Heart left ventricle (tissue), 16 donors: ENCODE measurements at regions not wholly inside any gene's neighbourhood (a gene's known extent, or its start where the extent isn't known, plus 50 kb on each side); places are given as distances from the start of the nearest gene placed in this dataset.

Experiments
- ATAC-seq, 4 donors: fragments of 200-7000 bp; cut with Tn5 transposase; one replicate each; pipeline ENCODE4 v1.9.1; 2020 to 2022; ENCODE audit warnings: moderate library complexity in 4 of 4, mild to moderate bottlenecking in 3 of 4, moderate number of reproducible peaks in 1 of 4
- DNase-seq, 5 donors: peaks; one replicate each; pipeline ENCODE4 v3.0.0-alpha.2; 2020
- H3K27ac ChIP-seq, 12 donors: fragments of 200-600 bp; sonication (generic) in 4 of 12; one replicate each; pipeline versions ENCODE4 v1.5.0 to v1.8.0; 2016 to 2022; ENCODE audit warnings: mild to moderate bottlenecking in 2 of 12
- H3K27me3 ChIP-seq, 9 donors: fragments of 200-600 bp; sonication (generic) in 2 of 9; one replicate each; pipeline versions ENCODE4 v1.5.1 to v1.8.0; 2016 to 2022; ENCODE audit warnings: mild to moderate bottlenecking in 3 of 9
- H3K36me3 ChIP-seq, 9 donors: fragments of 200-600 bp; sonication (generic) in 2 of 9; one replicate each; pipeline versions ENCODE4 v1.5.0 to v1.8.0; 2018 to 2022; ENCODE audit warnings: mild to moderate bottlenecking in 2 of 9
- H3K4me1 ChIP-seq, 12 donors: fragments of 200-600 bp; sonication (generic) in 4 of 12; one replicate each; pipeline versions ENCODE4 v1.5.0 to v1.8.0; 2016 to 2022; ENCODE audit warnings: mild to moderate bottlenecking in 3 of 12
- H3K4me3 ChIP-seq, 12 donors: fragments of 200-600 bp; sonication (generic) in 4 of 12; one replicate each; pipeline versions ENCODE4 v1.5.0 to v1.8.0; 2017 to 2022; ENCODE audit warnings: mild to moderate bottlenecking in 9 of 12, moderate library complexity in 4 of 12
- H3K9me3 ChIP-seq, 12 donors: fragments of 200-600 bp; sonication (generic) in 4 of 12; one replicate each; pipeline versions ENCODE4 v1.5.0 to v1.8.0; 2016 to 2022; ENCODE audit warnings: mild to moderate bottlenecking in 1 of 12
- CTCF ChIP-seq, 12 donors: fragments of 200-600 bp; sonication (generic) in 4 of 12; IDR thresholded peaks; one replicate each; pipeline versions ENCODE4 v1.5.0 to v1.8.0; 2018 to 2022; ENCODE audit warnings: antibody characterized with exemption in 12 of 12, mild to moderate bottlenecking in 5 of 12
- POLR2A ChIP-seq, 2 donors: fragments of 450-650 bp; IDR thresholded peaks; one replicate each; pipeline ENCODE4 v1.6.1; 2017; ENCODE audit warnings: antibody characterized with exemption in 2 of 2, mild to moderate bottlenecking in 2 of 2, moderate library complexity in 2 of 2
- WGBS, 4 donors: extraction: QIAGEN DNeasy Blood & Tissue Kit in 2 of 4; methylation state at CpG; one replicate each; pipeline versions ENCODE4 v1.1.5 to v1.1.7; 2013 to 2018; 5-methylcytosine and 5-hydroxymethylcytosine counted together
- intact Hi-C, 10 donors: fragments of 100-400 bp; cut with DNase I; formaldehyde crosslinking; loops; one replicate each; pipeline versions ENCODE4 v1.11.1 to v1.14.2; 2022
- donor health status: ischemic (EF 13 %, LVEDD 7.1; RV severe dilation, severe dysfunction).
- donor health status: healthy with polysubstance abuse.
- donor health status: DM: no; HTN: yes; CAD: no.
- donor health status: DM: no; HTN: no; CAD: no.
- donor health status: ischemic (EF 25% LVEDD 6.9; RV normal size, moderate dysfunction).
- donor health status: ischemic (EF 25% LVEDD 5.7; RV mildly dilated, moderate dysfunction).
- donor health status: healthy.
- donor health status: DM: yes; HTN: yes; CAD: no.
- donor health status: ischemic (EF 35%, LVEDD 5.7; RV mildly dilated, moderate dysfunction).
- donor health status: nonischemic (EF 11% LVEDD 7.7; RV severe dilation, severe dysfunction).
- donor health status: DM: yes; HTN: yes; CAD: no.
- donor health status: PGD.
- donor health status: ischemic (EF 29% LVEDD 5.4; RV normal size, mild dysfunction).
- donor health status: nonischemic (EF 23%, LVEDD 6.1; RV moderate dilation, normal function).

DNA sequence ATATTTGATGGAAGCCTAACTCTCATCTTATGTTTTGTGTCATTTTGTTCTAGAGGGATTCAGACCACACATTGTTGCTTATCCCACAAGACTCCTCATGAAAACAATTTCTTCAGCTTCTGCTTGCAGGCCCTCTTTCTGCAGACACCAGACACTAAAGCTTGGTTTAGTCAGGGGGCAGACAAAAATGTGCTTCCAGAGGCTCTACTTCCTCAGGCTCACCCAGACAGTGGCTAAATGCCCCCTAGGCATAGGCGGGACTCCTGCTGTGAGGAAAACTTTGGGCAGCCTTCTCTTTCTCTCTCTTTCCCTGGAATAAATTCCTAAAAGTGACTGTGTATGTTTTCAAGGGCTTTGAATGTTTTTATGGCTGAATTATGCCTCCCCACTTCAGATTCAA lies 435.4 kb upstream of the ATP11B start:
- H3K27ac ChIP-seq, result no peak overlapping the region
- WGBS, 4 donors, result 28 to 57% (median 34%) methylated on average over 1 of the region's 1 CpG
- H3K27me3 ChIP-seq, result no peaks in the 10 kb centered on the region
- no peak for DNase-seq
- no peak for ATAC-seq
- TF ChIP-seq CTCF (IDR thresholded peaks at IDR 0.05) (no peak), POLR2A (IDR thresholded peaks at IDR 0.05) (no peak)
- no peaks in the 10 kb centered on the region for H3K4me1 ChIP-seq
- no peak overlapping the region for H3K4me3 ChIP-seq
- H3K9me3 ChIP-seq, result no peaks in the 10 kb centered on the region
- H3K36me3 ChIP-seq, result no peaks in the 10 kb centered on the region
- intact Hi-C loops, result no loop called here

- no peak for ATAC-seq
- no peak for DNase-seq
- intact Hi-C loops, result no loop called here
- Histone ChIP-seq H3K4me3 (no peak overlapping the region), H3K27me3 (no peaks in the 10 kb centered on the region), H3K36me3 (no peaks in the 10 kb centered on the region), H3K9me3 (no peaks in the 10 kb centered on the region), H3K4me1 (no peaks in the 10 kb centered on the region), H3K27ac (no peak overlapping the region)
- TF ChIP-seq CTCF (IDR thresholded peaks at IDR 0.05) (no peak), POLR2A (IDR thresholded peaks at IDR 0.05) (no peak)
- WGBS, 4 donors, result 55 to 72% (median 69%) methylated on average over 6 of the region's 6 CpGs
These were observed 429.0 kb upstream of the ATP11B start for GRCh38 chr3:182364323-182364722.

DNA sequence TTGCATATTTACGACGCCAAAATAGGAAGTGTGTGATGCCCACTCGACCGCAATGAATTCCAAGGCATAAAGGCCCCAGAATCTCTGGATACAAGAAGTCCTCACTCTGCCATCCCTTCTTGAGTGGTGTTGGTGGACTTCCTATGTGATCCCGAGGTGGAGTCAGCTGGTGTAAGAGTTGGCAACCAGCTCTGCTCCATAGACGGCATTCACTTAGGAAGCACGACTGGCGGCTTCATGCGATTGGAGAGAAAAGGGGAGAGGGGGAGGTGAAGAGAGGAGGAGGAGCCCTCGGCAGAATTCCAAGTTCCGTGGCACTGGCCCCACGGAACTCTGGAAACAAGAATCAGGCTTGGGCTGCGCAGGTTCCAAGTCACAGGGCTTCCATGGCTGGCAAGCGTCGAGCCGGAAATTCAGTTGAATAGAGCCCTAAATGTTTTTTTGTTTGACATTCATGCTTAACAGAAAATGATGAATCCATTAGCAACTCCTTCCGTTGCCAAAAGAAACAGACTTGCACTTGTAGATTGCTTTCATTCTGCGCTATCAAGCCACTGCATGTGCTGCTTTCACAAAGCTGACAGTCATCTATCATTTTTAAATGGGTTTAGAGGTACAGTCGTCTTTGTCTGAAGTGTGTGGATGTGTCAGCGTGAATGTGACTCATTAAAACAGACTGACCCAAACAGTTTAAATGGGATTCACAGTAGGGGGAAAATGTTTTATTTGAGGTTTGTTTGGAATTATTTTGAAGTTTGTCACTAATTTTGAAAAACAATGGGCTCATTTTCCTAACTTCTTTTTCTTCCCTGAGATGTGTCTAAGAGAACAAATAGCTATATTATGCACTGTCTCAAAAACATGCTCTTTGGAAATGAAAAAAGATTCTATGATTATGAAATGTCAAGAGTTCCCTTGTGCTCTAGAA lies 428.3 kb upstream of the ATP11B start:
- Histone ChIP-seq H3K9me3 (no peaks in the 10 kb centered on the region), H3K36me3 (no peaks in the 10 kb centered on the region), H3K27me3 (no peaks in the 10 kb centered on the region), H3K4me3 (no peak overlapping the region), H3K4me1 (no peaks in the 10 kb centered on the region), H3K27ac (no peak overlapping the region)
- intact Hi-C loops, result no loop called here
- TF ChIP-seq POLR2A (IDR thresholded peaks at IDR 0.05), result no peak
- WGBS, 4 donors, result 68 to 81% (median 76%) methylated on average over 20 of the region's 20 CpGs
- no peak for ATAC-seq
- DNase-seq, result no peak

GRCh38 chr3:182366746-182367145 lies 426.6 kb upstream of the ATP11B start:
- intact Hi-C loops, result no loop called here
- TF ChIP-seq CTCF (IDR thresholded peaks at IDR 0.05), result no peak
- TF ChIP-seq POLR2A (IDR thresholded peaks at IDR 0.05), result no peak
- WGBS, 4 donors, result 57 to 75% (median 69%) methylated on average over 2 of the region's 2 CpGs

More at GRCh38 chr3:182366746-182367145, 426.6 kb upstream of the ATP11B start:
- H3K27ac ChIP-seq, result no peak overlapping the region
- H3K4me3 ChIP-seq, result no peak overlapping the region
- ATAC-seq, result no peak
- DNase-seq, result no peak
- no peaks in the 10 kb centered on the region for H3K9me3 ChIP-seq
- no peaks in the 10 kb centered on the region for H3K27me3 ChIP-seq
- H3K36me3 ChIP-seq, result no peaks in the 10 kb centered on the region
- no peaks in the 10 kb centered on the region for H3K4me1 ChIP-seq
